Ishikawa (cell line): ENCODE measurements at regions not wholly inside any gene's neighbourhood (a gene's known extent, or its start where the extent isn't known, plus 50 kb on each side); places are given as distances from the start of the nearest gene placed in this dataset.

Experiments used
- CEBPB ChIP-seq: IDR thresholded peaks from 2 replicates; pipeline ENCODE4 v1.6.1; 2012
- CREB1 ChIP-seq: IDR thresholded peaks from 2 replicates; pipeline ENCODE4 v1.6.1; 2012; ENCODE audit warnings: low read depth
- EGR1 ChIP-seq: IDR thresholded peaks from 2 replicates; pipeline ENCODE4 v1.6.1; 2012
- EP300 ChIP-seq: IDR thresholded peaks from 2 replicates; pipeline ENCODE4 v1.6.1; 2012; ENCODE audit warnings: borderline replicate concordance
- FOXM1 ChIP-seq: IDR thresholded peaks from 2 replicates; pipeline ENCODE4 v1.6.1; 2012; ENCODE audit warnings: low read depth, borderline replicate concordance
- NFIC ChIP-seq: IDR thresholded peaks from 2 replicates; pipeline ENCODE4 v1.6.1; 2012
- RAD21 ChIP-seq: IDR thresholded peaks from 2 replicates; pipeline ENCODE4 v1.6.1; 2012; ENCODE audit warnings: low read depth
- REST ChIP-seq: IDR thresholded peaks from 2 replicates; pipeline ENCODE4 v1.6.1; 2012; ENCODE audit warnings: low read depth, mild to moderate bottlenecking
- TAF1 ChIP-seq: IDR thresholded peaks from 2 replicates; pipeline ENCODE4 v1.6.1; 2012; ENCODE audit warnings: low read depth, mild to moderate bottlenecking
- TCF12 ChIP-seq: IDR thresholded peaks from 2 replicates; pipeline ENCODE4 v1.6.1; 2012; ENCODE audit warnings: low read depth
- TEAD4 ChIP-seq: IDR thresholded peaks from 2 replicates; pipeline ENCODE4 v1.6.1; 2012
- USF1 ChIP-seq: IDR thresholded peaks from 2 replicates; pipeline ENCODE4 v1.6.1; 2012
- YY1 ChIP-seq: IDR thresholded peaks from 2 replicates; pipeline ENCODE4 v1.6.1; 2012; ENCODE audit warnings: low read depth
- ZBTB7A ChIP-seq: IDR thresholded peaks from 2 replicates; pipeline ENCODE4 v1.6.1; 2012; ENCODE audit warnings: low read depth
- TF ChIP-seq, protein P1 (sequence below): IDR thresholded peaks from 2 replicates; pipeline ENCODE4 v1.6.1; 2012

DNA sequence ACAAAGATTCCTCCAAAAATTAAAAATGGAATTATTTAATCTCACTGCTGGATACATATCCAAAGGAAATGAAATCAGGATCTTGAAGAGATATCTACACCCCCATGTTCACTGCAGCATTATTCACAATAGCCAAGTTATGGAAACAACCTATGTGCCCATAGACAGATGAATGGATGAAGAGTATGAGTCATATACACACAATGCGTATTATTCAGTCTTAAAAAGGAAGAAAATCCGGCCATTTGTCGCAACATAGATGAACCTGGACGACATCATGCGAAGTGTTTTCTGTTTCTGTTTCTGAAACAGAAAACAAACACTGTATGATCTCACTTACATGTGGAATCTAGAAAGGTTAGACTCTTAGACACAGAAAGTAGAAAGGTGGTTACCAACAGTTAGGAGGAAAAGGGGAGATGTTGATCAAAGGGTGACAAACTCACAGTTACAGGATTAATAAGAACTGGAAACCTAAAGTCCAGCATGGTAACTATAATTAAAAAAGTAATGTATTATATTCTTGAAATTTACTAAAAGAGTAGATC lies 87.8 kb upstream of the ERBB4 start:
- TF ChIP-seq NFIC: no peak
- TF ChIP-seq USF1: no peak
- no peak for TF ChIP-seq EP300
- TF ChIP-seq CEBPB: no peak
- TF ChIP-seq CREB1: no peak

GRCh38 chr2:212619954-212620353 lies 81.4 kb upstream of the ERBB4 start:
- TF ChIP-seq EGR1 (no peak), TCF12 (no peak), EP300 (no peak), CEBPB (no peak), FOXM1 (no peak)

DNA sequence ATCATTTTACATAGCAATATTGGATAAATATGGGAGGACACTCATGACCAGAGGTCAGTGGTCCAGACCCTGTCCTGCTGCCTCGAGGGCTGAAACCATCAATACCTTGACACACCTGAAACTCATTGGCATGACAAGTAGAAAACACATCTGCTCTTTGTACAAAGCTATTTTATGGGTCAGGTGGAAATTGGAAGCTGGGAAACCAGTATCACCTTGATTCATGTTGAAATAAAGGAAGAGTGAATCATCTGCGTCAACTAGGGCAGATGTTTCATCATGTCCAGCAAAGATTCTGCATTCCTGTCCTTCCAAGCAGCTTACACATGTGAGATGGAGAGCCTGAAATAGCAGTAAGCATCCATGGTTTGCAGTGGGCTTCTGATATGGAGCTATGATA lies 80.0 kb upstream of the ERBB4 start:
- TF ChIP-seq EP300: no peak
- no peak for TF ChIP-seq EGR1
- TF ChIP-seq CREB1: no peak
- TF ChIP-seq FOXM1: no peak
- TF ChIP-seq NFIC: no peak
- TF ChIP-seq REST: no peak
- TF ChIP-seq, protein P1, sequence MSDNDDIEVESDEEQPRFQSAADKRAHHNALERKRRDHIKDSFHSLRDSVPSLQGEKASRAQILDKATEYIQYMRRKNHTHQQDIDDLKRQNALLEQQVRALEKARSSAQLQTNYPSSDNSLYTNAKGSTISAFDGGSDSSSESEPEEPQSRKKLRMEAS: no peak
- TF ChIP-seq CEBPB: no peak
- no peak for TF ChIP-seq USF1
- TF ChIP-seq TCF12: no peak
- no peak for TF ChIP-seq YY1
- TF ChIP-seq TEAD4: no peak
- TF ChIP-seq ZBTB7A: no peak
- TF ChIP-seq RAD21: no peak
- no peak for TF ChIP-seq TAF1

GRCh38 chr2:212610872-212611425 lies 72.3 kb upstream of the ERBB4 start:
- TF ChIP-seq TCF12 (no peak), RAD21 (no peak), FOXM1 (no peak), TAF1 (no peak), EP300 (no peak), CREB1 (no peak), YY1 (no peak), EGR1 (no peak), NFIC (no peak)

DNA sequence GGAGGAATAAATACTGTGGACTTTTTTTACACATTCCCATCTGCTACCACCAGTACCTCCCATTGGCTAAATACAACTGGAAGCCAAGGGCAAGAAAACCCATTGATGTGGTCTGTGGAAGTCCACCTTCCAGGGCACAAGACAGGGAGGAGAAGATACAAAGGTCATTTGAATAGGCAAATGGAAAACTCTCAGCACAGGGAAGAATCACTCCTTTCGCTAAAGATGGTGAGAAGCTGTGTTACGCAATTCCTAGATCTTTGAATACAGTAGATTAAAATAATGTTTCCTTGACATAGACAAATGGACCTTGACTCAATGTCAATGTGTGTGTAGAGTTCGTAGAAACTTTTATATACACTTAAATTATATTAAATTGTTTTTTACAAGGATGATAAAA lies 70.9 kb upstream of the ERBB4 start:
- TF ChIP-seq RAD21 (no peak), REST (no peak), EGR1 (no peak), CREB1 (no peak), EP300 (no peak), TEAD4 (no peak), NFIC (no peak)
- TF ChIP-seq, protein P1: no peak

GRCh38 chr2:212607080-212607479 lies 68.5 kb upstream of the ERBB4 start:
- TF ChIP-seq CREB1 (no peak), YY1 (no peak), RAD21 (no peak), REST (no peak), FOXM1 (no peak), ZBTB7A (no peak), EP300 (no peak), TAF1 (no peak), TCF12 (no peak), EGR1 (no peak), NFIC (no peak), USF1 (no peak), CEBPB (no peak), TEAD4 (no peak)
- TF ChIP-seq, protein P1: no peak
